ENCODE measurements at regions not wholly inside any gene's neighbourhood (a gene's known extent, or its start where the extent isn't known, plus 50 kb on each side); places are given as distances from the start of the nearest gene placed in this dataset.

DNA sequence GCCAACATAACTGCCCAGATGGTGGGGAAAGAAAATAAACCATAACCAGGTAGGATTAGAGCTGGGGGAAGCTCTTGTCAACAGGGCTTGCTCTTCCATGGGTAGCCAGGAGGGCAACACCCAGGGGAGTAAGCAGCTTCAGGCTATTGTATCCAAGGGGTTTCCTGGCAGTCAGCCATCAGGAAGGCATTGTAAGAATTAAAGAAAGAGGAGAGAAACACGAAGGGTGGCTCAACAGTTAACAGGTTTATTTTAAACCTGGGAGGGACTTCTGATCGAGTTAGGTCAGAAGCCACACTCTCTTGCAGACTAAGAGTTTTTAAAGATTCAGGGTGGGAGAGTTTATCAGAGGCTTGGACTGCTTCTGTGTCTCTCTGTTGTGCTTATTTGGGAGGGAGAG lies 114.2 kb downstream of the QRSL1 start:
- TF ChIP-seq POLR2AphosphoS5 (IDR thresholded peaks at IDR 0.05) (no peak), POLR2A (IDR thresholded peaks at IDR 0.05) (no peak)
- TF ChIP-seq, protein P1, sequence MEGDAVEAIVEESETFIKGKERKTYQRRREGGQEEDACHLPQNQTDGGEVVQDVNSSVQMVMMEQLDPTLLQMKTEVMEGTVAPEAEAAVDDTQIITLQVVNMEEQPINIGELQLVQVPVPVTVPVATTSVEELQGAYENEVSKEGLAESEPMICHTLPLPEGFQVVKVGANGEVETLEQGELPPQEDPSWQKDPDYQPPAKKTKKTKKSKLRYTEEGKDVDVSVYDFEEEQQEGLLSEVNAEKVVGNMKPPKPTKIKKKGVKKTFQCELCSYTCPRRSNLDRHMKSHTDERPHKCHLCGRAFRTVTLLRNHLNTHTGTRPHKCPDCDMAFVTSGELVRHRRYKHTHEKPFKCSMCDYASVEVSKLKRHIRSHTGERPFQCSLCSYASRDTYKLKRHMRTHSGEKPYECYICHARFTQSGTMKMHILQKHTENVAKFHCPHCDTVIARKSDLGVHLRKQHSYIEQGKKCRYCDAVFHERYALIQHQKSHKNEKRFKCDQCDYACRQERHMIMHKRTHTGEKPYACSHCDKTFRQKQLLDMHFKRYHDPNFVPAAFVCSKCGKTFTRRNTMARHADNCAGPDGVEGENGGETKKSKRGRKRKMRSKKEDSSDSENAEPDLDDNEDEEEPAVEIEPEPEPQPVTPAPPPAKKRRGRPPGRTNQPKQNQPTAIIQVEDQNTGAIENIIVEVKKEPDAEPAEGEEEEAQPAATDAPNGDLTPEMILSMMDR (IDR thresholded peaks at IDR 0.05) = no peak
